H1 (cell line): ENCODE measurements at regions not wholly inside any gene's neighbourhood (a gene's known extent, or its start where the extent isn't known, plus 50 kb on each side); places are given as distances from the start of the nearest gene placed in this dataset.

Source experiments
- CHD7 ChIP-seq: fragments of 300-600 bp; sonication (generic); IDR thresholded peaks from 2 replicates; pipeline ENCODE4 v1.7.1; 2012; ENCODE audit warnings: low read length, moderate library complexity, mild to moderate bottlenecking, inconsistent platforms; ENCODE audit not compliant: insufficient replicate concordance
- YY1 ChIP-seq: IDR thresholded peaks from 2 replicates; pipeline ENCODE4 v1.6.1; 2011; ENCODE audit warnings: low read depth, mild to moderate bottlenecking, low read length

- TF ChIP-seq CHD7: no peak
- no peak for TF ChIP-seq YY1
Measured at GRCh38 chr4:188649635-188650034, 510.4 kb downstream of the TRIML1 start (continued).
